GM18909 (cell line): ENCODE measurements at regions not wholly inside any gene's neighbourhood (a gene's known extent, or its start where the extent isn't known, plus 50 kb on each side); places are given as distances from the start of the nearest gene placed in this dataset.
"Not testable (repeated sequence)": the region's sequence is repeated elsewhere in the genome, so short reads cannot be mapped to it uniquely, and the experiment has no call there.

Experiments
- ATAC-seq: cut with Tn5 transposase; IDR thresholded peaks from one replicate; pipeline ENCODE4 v1.9.1; 2021; ENCODE audit warnings: mild to moderate bottlenecking; ENCODE audit not compliant: unreplicated experiment, poor library complexity

GRCh38 chr6:119726086-119726485, 376.5 kb upstream of the MAN1A1 start:
- no peak for ATAC-seq

GRCh38 chr6:119720160-119720559, 370.6 kb upstream of the MAN1A1 start:
- ATAC-seq, result no peak

- no peak for ATAC-seq
These were observed 368.4 kb upstream of the MAN1A1 start for GRCh38 chr6:119717942-119718341.

GRCh38 chr6:119716668-119717270, 367.2 kb upstream of the MAN1A1 start:
- no peak for ATAC-seq

- ATAC-seq, result no peak
These were observed 364.3 kb upstream of the MAN1A1 start for GRCh38 chr6:119713903-119714302.

- ATAC-seq, result no peak
These were observed 337.1 kb upstream of the MAN1A1 start for GRCh38 chr6:119686644-119687043.

GRCh38 chr6:119686240-119686639, 336.7 kb upstream of the MAN1A1 start:
- ATAC-seq, result no peak

- ATAC-seq, result no peak
These were observed 334.1 kb upstream of the MAN1A1 start for GRCh38 chr6:119683671-119684070.

GRCh38 chr6:119683031-119683430, 333.5 kb upstream of the MAN1A1 start:
- ATAC-seq, result no peak

GRCh38 chr6:119678961-119679360, 329.4 kb upstream of the MAN1A1 start:
- ATAC-seq, result no peak

GRCh38 chr6:119677384-119677783, 327.8 kb upstream of the MAN1A1 start:
- ATAC-seq, result no peak

GRCh38 chr6:119676961-119677360, 327.4 kb upstream of the MAN1A1 start:
- no peak for ATAC-seq

GRCh38 chr6:119676230-119676629, 326.7 kb upstream of the MAN1A1 start:
- ATAC-seq, result no peak

GRCh38 chr6:119673741-119674140, 324.2 kb upstream of the MAN1A1 start:
- ATAC-seq, result no peak

- ATAC-seq, result no peak
These were observed 323.2 kb upstream of the MAN1A1 start for GRCh38 chr6:119672725-119673124.

- no peak for ATAC-seq
These were observed 321.5 kb upstream of the MAN1A1 start for GRCh38 chr6:119671105-119671504.

- ATAC-seq, result no peak
These were observed 319.7 kb upstream of the MAN1A1 start for GRCh38 chr6:119669221-119669620.

- ATAC-seq, result not testable (repeated sequence)
These were observed 315.9 kb upstream of the MAN1A1 start for GRCh38 chr6:119665432-119665831.

GRCh38 chr6:119661628-119662027, 312.1 kb upstream of the MAN1A1 start:
- no peak for ATAC-seq

GRCh38 chr6:119661078-119661477, 311.5 kb upstream of the MAN1A1 start:
- ATAC-seq, result no peak

- no peak for ATAC-seq
These were observed 309.4 kb upstream of the MAN1A1 start for GRCh38 chr6:119658917-119659316.

GRCh38 chr6:119655124-119655523, 305.6 kb upstream of the MAN1A1 start:
- ATAC-seq, result no peak

GRCh38 chr6:119653329-119653728, 303.8 kb upstream of the MAN1A1 start:
- ATAC-seq, result no peak
